GM21381 (cell line): ENCODE measurements at regions not wholly inside any gene's neighbourhood (a gene's known extent, or its start where the extent isn't known, plus 50 kb on each side); places are given as distances from the start of the nearest gene placed in this dataset.

Source experiments
- ATAC-seq: cut with Tn5 transposase; IDR thresholded peaks from one replicate; pipeline ENCODE4 v1.9.1; 2021; ENCODE audit warnings: mild to moderate bottlenecking, moderate library complexity; ENCODE audit not compliant: unreplicated experiment

GRCh38 chr4:188197566-188197965 lies 58.3 kb downstream of the TRIML1 start:
- ATAC-seq, result no peak

DNA sequence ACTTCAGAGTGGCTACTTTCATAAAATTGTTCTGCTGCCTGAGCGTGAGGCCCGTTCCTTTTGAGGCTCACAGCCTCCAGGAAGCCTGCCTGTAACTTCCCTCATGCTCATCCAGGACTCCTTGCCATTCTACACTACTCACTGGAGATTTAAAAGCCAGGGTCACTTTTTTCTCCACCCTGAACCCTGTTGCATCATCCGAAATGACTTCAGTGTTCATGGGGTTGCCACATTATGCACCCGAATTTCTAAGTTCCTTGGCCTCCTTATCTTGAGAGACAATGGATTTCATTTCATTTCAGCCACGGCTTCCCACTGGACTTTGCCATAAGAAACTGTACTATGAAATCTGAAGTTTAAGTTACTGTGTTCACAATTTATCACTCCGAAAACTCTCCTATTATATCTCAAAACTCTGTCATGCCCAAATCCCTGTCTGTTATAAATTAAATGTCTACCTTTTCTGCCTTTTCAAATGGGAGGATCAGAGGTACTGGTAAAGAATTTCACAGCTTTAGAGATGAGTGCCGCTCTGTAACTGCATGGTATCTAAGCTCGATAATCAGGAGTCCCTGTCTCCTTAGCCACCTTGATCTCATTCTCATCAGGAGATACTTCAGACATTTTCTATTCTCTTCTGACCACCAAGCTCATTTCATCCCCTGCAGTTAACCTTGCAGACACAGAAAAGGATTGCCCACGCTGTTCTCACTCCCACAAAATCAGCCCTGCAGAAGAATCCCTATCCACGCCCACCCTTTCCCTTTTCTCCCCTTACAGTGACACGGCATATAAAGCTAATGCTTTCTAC lies 59.9 kb downstream of the TRIML1 start:
- no peak for ATAC-seq

DNA sequence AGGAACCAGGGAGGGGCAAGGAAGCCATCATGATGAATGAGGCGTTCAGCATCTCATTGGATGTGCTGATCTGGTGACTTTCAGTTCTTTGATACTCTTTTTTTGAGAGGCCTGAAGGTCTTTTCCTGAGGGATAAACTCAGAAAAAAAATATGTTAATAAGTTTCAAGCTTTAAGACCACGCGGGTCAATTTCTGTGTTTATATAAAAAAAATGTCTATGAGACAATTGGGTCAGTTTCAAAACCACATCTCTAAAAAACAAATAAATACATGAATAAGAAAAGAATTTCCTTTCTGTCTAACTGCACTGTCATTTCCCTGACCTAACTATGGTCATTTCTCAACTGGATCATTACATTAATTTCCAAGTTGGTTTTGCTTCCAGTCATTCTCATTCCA lies 62.6 kb downstream of the TRIML1 start:
- ATAC-seq, result no peak

DNA sequence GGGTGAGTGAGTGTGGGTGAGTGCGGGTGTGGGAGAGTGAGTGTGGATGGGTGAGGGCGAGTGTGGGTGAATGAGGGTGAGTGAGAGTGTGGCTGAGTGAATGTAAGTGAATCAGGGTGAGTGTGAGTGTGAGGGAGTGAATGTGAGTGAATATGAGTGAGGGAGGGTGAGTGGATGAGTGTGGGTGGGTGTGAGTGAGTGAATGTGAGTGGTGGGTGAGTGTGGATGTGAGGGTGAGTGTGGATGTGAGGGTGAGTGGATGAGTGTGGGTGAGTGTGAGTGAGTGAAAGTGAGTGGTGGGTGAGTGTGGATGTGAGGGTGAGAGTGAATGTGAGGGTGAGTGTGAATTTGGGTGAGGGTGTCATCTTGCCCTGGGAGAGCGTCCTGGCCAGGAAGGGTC lies 67.5 kb downstream of the TRIML1 start:
- ATAC-seq, result no peak

GRCh38 chr4:188214861-188215260 lies 75.6 kb downstream of the TRIML1 start:
- ATAC-seq, result no peak

GRCh38 chr4:188218392-188218791 lies 79.2 kb downstream of the TRIML1 start:
- ATAC-seq, result no peak

GRCh38 chr4:188220006-188220405 lies 80.8 kb downstream of the TRIML1 start:
- no peak for ATAC-seq

GRCh38 chr4:188221090-188221489 lies 81.8 kb downstream of the TRIML1 start:
- no peak for ATAC-seq

- no peak for ATAC-seq
Observed at GRCh38 chr4:188228279-188228678, 89.0 kb downstream of the TRIML1 start.

DNA sequence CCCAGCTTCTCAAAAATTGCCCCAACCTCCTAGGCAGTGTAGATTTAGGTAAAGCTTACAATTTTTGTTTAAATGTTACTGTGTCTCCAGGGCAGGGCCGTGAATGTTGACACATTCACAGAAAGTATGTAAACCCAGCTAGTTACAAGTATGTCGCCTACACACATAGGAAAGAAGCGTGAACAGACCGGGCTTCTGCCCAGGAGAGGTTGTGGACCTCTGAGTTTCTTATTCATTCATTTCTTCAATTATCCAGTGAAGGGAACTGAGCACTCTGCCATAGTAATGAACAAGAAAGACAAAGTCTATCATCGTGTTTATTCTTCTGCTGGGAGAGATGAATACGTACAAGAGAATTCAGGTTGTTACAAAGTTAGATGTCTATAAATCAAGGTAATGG lies 93.2 kb downstream of the TRIML1 start:
- no peak for ATAC-seq

GRCh38 chr4:188242041-188242440 lies 102.8 kb downstream of the TRIML1 start:
- no peak for ATAC-seq

- no peak for ATAC-seq
Observed at GRCh38 chr4:188245651-188246050, 106.4 kb downstream of the TRIML1 start.

DNA sequence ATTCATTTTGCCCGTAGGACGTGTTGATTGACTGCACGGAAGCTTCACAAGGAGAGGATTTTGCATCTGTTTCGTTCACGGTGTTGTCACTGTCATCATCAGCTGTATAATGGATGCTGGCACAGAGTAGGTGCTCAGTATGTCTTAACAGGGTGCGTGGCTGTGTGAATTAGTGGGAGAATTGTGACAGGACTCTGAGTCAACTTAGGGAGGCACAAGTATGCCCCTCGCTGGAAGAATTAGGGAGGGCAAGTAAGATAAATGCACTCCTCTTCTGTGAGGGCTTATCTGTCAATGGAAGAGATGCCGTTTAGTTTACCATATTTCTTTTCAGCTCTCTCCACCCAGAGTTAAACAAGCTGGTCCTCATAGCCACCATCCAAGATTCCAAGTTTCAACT lies 107.2 kb downstream of the TRIML1 start:
- no peak for ATAC-seq

DNA sequence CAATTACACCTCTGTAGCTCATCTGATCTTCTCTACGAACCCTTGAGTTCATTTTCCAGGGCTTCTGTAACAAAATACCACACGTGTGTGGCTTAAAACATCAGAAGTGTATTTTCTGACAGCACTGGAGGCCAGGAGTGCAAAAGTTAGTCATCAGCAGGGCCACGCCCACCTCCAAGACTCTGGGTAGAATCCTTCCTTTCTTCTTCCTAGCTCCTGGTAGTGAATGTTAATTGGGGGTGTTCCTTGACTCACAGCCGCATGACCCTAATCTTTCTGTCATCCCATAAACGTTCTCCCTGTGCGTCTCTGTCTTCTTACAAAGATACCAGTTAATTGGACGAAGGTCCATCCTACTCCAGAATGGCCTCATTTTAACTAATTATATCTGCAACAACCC lies 115.0 kb downstream of the TRIML1 start:
- no peak for ATAC-seq

DNA sequence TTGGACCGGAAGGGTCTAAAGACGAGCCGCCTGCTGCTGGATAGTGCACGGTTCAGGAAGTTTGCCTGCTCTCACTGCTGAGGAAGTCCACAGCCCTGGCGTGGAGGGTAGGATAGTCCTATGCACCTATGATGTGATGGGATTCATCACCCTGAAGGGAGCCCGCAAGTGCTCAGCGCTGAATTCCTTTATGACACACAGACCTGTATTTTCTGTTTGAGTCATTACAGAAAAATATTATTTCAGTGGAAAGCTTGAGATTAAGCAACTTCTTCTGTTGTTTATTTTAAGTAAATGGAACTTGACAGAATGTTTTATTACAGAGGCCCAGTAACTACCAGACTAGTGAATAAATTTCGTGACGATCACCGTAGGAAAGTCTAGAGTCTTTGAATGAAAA lies 123.2 kb downstream of the TRIML1 start:
- ATAC-seq, result no peak

DNA sequence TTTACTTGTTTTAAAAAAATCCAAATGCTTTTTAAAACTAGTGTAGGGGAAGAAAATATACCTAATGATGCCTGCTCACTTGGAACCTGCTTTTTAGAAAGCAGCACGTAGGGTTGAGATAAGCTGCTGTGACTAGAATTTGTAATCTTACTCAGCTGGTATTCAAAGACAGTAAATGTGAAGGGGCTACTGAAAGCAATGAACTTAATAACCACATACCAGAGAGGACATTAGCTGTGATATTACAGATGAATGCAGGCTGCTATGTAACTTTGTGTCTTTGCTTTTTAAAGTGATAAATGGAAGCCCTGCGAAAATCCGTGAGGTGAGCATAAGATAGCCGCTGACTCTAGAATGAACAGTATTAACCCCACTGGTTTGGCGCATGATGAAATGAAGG lies 124.1 kb downstream of the TRIML1 start:
- no peak for ATAC-seq

DNA sequence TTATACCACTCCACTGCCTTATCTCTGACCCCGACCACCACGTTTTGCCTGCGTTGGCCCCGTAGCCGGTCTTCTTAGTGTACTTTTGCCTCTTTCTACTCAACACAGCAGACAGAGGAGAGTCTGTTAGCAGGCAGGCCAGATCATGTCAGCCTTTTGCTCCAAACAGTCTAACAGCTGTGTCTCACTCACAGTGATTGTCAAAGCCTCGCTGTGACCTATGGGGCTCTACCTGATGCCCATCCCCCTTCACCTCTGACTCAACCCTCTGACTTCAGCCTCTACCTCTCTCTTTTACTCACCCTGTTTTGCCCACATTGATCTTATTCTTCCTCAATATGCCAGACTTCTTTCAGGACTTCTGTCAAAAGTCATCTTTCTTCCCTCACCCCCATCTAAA lies 127.1 kb downstream of the TRIML1 start:
- no peak for ATAC-seq

GRCh38 chr4:188268131-188268908 lies 129.1 kb downstream of the TRIML1 start:
- no peak for ATAC-seq

DNA sequence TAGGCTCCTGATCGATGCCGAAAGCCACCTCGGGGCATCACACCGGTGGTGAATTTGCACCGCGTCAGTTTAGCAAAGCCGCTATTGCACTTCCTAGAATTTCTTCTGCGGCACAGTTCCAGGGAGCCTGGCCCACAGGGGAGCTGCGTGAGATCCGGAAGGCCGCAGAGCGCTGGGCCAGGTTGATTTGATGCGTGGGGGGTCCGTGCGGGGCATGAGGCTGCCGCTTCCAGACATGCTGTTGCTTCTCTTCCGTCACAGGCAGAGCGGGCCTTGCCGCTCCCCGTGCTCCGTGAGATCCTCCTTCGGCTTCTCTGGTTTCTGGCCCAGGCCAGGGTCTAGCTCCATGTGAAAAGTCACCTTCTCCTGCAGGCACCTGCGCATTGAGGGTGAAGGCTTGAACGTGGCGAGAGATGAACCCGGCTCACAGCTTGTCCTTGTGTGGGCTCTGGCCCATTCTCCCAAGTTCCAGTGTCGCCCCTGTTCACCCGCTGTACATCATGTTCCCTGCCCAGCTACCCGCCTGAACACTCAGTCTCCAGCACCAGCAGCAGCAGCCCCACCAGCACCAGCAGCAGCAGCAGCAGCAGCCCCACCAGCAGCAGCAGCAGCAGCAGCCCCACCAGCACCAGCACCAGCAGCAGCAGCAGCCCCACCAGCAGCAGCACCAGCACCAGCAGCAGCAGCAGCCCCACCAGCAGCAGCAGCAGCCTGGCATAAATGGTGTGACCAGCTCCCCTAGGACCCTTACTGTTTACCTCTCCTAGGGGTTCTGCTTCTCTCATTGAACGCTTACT lies 131.2 kb downstream of the TRIML1 start:
- ATAC-seq, result no peak

- ATAC-seq, result no peak
Observed at GRCh38 chr4:188275686-188276085, 136.4 kb downstream of the TRIML1 start.

- ATAC-seq, result no peak
Observed at GRCh38 chr4:188279184-188279583, 139.9 kb downstream of the TRIML1 start.
